Left lung (tissue), 4 donors: ENCODE measurements at regions not wholly inside any gene's neighbourhood (a gene's known extent, or its start where the extent isn't known, plus 50 kb on each side); places are given as distances from the start of the nearest gene placed in this dataset.

ENCODE experiments used
- ATAC-seq: fragments of 200-7000 bp; cut with Tn5 transposase; one replicate; pipeline ENCODE4 v1.9.1; 2020; ENCODE audit warnings: moderate library complexity
- DNase-seq, 4 donors: peaks; one replicate each; pipeline ENCODE4 v3.0.0-alpha.2; 2013 to 2020
- H3K27ac ChIP-seq, 2 donors: fragments of 200-600 bp; sonication (generic) in 1 of 2; one replicate each; pipeline versions ENCODE4 v1.5.0 to v1.8.0; 2020 to 2021
- H3K27me3 ChIP-seq, 2 donors: fragments of 200-600 bp; sonication (generic) in 1 of 2; one replicate each; pipeline versions ENCODE4 v1.5.0 to v1.8.0; 2020 to 2021
- H3K36me3 ChIP-seq, 2 donors: fragments of 200-600 bp; sonication (generic) in 1 of 2; one replicate each; pipeline versions ENCODE4 v1.5.0 to v1.8.0; 2020 to 2021
- H3K4me1 ChIP-seq, 2 donors: fragments of 200-600 bp; one replicate each; pipeline ENCODE4 v1.8.0; 2021
- H3K4me3 ChIP-seq, 2 donors: fragments of 200-600 bp; sonication (generic) in 1 of 2; one replicate each; pipeline versions ENCODE4 v1.5.0 to v1.8.0; 2020 to 2021; ENCODE audit warnings: mild to moderate bottlenecking in 1 of 2
- H3K9me3 ChIP-seq, 2 donors: fragments of 200-600 bp; sonication (generic) in 1 of 2; one replicate each; pipeline versions ENCODE4 v1.5.0 to v1.8.0; 2020 to 2021
- CTCF ChIP-seq, 2 donors: fragments of 200-600 bp; sonication (generic) in 1 of 2; IDR thresholded peaks; one replicate each; pipeline versions ENCODE4 v1.5.0 to v1.8.0; 2021; ENCODE audit warnings: antibody characterized with exemption in 2 of 2
- intact Hi-C, 2 donors: fragments of 100-400 bp; cut with DNase I; formaldehyde crosslinking; loops; one replicate each; pipeline versions ENCODE4 v1.11.2 to v1.14.2; 2022
- donor health status: DM: no; HTN: yes; CAD: no.
- donor health status: DM: no; HTN: no; CAD: no.

- intact Hi-C loops = no loop called here
- ATAC-seq (no peak), DNase-seq (no peak)
- no peaks in the 10 kb centered on the region for H3K9me3 ChIP-seq
- no peaks in the 10 kb centered on the region for H3K36me3 ChIP-seq
- no peaks in the 10 kb centered on the region for H3K27me3 ChIP-seq
- TF ChIP-seq CTCF (IDR thresholded peaks at IDR 0.05) = no peak
- H3K4me1 ChIP-seq = no peaks in the 10 kb centered on the region
- H3K4me3 ChIP-seq = no peak overlapping the region
- no peak overlapping the region for H3K27ac ChIP-seq
Measured at GRCh38 chr2:66915237-66915636, 480.3 kb downstream of the MEIS1 start.

- intact Hi-C loops = no loop called here
- no peak for TF ChIP-seq CTCF (IDR thresholded peaks at IDR 0.05)
- no peak for DNase-seq
- Histone ChIP-seq H3K27ac (no peak overlapping the region), H3K9me3 (no peaks in the 10 kb centered on the region), H3K4me1 (no peaks in the 10 kb centered on the region), H3K27me3 (no peaks in the 10 kb centered on the region), H3K36me3 (no peaks in the 10 kb centered on the region), H3K4me3 (no peak overlapping the region)
- no peak for ATAC-seq
Measured at GRCh38 chr2:66919286-66919685, 477.8 kb upstream of the ETAA1 start.

GRCh38 chr2:66920415-66920814 lies 476.7 kb upstream of the ETAA1 start:
- no peaks in the 10 kb centered on the region for H3K9me3 ChIP-seq

GRCh38 chr2:66925128-66925527 lies 472.0 kb upstream of the ETAA1 start:
- no peak for ATAC-seq
- intact Hi-C loops = no loop called here
- no peak overlapping the region for H3K27ac ChIP-seq

More at GRCh38 chr2:66920415-66920814, 476.7 kb upstream of the ETAA1 start:
- no peak for TF ChIP-seq CTCF (IDR thresholded peaks at IDR 0.05)
- ATAC-seq (no peak), DNase-seq (no peak)
- Histone ChIP-seq H3K27me3 (no peaks in the 10 kb centered on the region), H3K36me3 (no peaks in the 10 kb centered on the region), H3K4me3 (no peak overlapping the region), H3K27ac (no peak overlapping the region), H3K4me1 (no peaks in the 10 kb centered on the region)
- intact Hi-C loops = no loop called here

GRCh38 chr2:66926594-66927112 lies 470.5 kb upstream of the ETAA1 start:
- no peak overlapping the region for H3K27ac ChIP-seq
- ATAC-seq = no peak
- no peaks in the 10 kb centered on the region for H3K36me3 ChIP-seq
- no peak for TF ChIP-seq CTCF (IDR thresholded peaks at IDR 0.05)
- H3K27me3 ChIP-seq = no peaks in the 10 kb centered on the region
- no peak for DNase-seq
- intact Hi-C loops = no loop called here
- no peaks in the 10 kb centered on the region for H3K9me3 ChIP-seq
- peaks cover 0 to 6% of the 10 kb centered on the region in 2 donors for H3K4me1 ChIP-seq
- no peak overlapping the region for H3K4me3 ChIP-seq

More at GRCh38 chr2:66925128-66925527, 472.0 kb upstream of the ETAA1 start:
- TF ChIP-seq CTCF (IDR thresholded peaks at IDR 0.05) = no peak
- no peaks in the 10 kb centered on the region for H3K36me3 ChIP-seq
- DNase-seq = no peak
- no peak overlapping the region for H3K4me3 ChIP-seq
- H3K4me1 ChIP-seq = peaks cover 0 to 3% of the 10 kb centered on the region in 2 donors
- H3K9me3 ChIP-seq = no peaks in the 10 kb centered on the region
- H3K27me3 ChIP-seq = no peaks in the 10 kb centered on the region
